DND-41 (cell line): ENCODE measurements at regions not wholly inside any gene's neighbourhood (a gene's known extent, or its start where the extent isn't known, plus 50 kb on each side); places are given as distances from the start of the nearest gene placed in this dataset.

Experiments used
- CTCF ChIP-seq: IDR thresholded peaks from 2 replicates; pipeline ENCODE4 v1.5.1; 2012; ENCODE audit warnings: borderline replicate concordance, low read length, moderate library complexity, mild to moderate bottlenecking; ENCODE audit not compliant: poor library complexity, severe bottlenecking; ENCODE audit errors: extremely low read depth
- EZH2 ChIP-seq: IDR thresholded peaks from 3 replicates; pipeline ENCODE4 v1.6.1; 2012; ENCODE audit warnings: borderline replicate concordance, low read depth, mild to moderate bottlenecking, moderate library complexity, low read length, inconsistent platforms; ENCODE audit not compliant: severe bottlenecking

- TF ChIP-seq EZH2 (no peak), CTCF (no peak)
Measured at GRCh38 chr4:3675251-3676115, 90.7 kb upstream of the ADRA2C start.
